SK-N-SH treated with all-trans-retinoic acid at 6 μM for 48 hours (cell line): ENCODE measurements at regions not wholly inside any gene's neighbourhood (a gene's known extent, or its start where the extent isn't known, plus 50 kb on each side); places are given as distances from the start of the nearest gene placed in this dataset.

Experiments
- ARNTL ChIP-seq: fragments of 450-650 bp; formaldehyde crosslinking; IDR thresholded peaks from 2 replicates; pipeline ENCODE4 v1.5.0; 2020; ENCODE audit warnings: low read depth, mild to moderate bottlenecking, moderate library complexity, borderline replicate concordance
- ZFP3 ChIP-seq: fragments of 250-450 bp; sonication (Bioruptor Pico); IDR thresholded peaks from 2 replicates; pipeline ENCODE4 v1.5.0; 2020; ENCODE audit warnings: mild to moderate bottlenecking, moderate library complexity
- TF ChIP-seq, protein P1 (sequence below): fragments of 250-450 bp; sonication (Bioruptor Pico); IDR thresholded peaks from 2 replicates; pipeline ENCODE4 v1.8.0; 2021; ENCODE audit warnings: low read depth, mild to moderate bottlenecking, moderate library complexity, borderline replicate concordance

- TF ChIP-seq ARNTL (no peak), ZFP3 (CRISPR knock-in tag) (no peak)
- TF ChIP-seq, protein P1, sequence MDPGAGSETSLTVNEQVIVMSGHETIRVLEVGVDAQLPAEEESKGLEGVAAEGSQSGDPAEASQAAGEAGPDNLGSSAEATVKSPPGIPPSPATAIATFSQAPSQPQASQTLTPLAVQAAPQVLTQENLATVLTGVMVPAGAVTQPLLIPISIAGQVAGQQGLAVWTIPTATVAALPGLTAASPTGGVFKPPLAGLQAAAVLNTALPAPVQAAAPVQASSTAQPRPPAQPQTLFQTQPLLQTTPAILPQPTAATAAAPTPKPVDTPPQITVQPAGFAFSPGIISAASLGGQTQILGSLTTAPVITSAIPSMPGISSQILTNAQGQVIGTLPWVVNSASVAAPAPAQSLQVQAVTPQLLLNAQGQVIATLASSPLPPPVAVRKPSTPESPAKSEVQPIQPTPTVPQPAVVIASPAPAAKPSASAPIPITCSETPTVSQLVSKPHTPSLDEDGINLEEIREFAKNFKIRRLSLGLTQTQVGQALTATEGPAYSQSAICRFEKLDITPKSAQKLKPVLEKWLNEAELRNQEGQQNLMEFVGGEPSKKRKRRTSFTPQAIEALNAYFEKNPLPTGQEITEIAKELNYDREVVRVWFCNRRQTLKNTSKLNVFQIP (CRISPR knock-in tag), result no peak
Measured at GRCh38 chr4:30616942-30617646, 103.1 kb upstream of the PCDH7 start.
